HG03108 (cell line): ENCODE measurements at regions not wholly inside any gene's neighbourhood (a gene's known extent, or its start where the extent isn't known, plus 50 kb on each side); places are given as distances from the start of the nearest gene placed in this dataset.

ENCODE experiments used
- ATAC-seq: cut with Tn5 transposase; IDR thresholded peaks from one replicate; pipeline ENCODE4 v1.9.1; 2021; ENCODE audit warnings: moderate library complexity; ENCODE audit not compliant: unreplicated experiment

GRCh38 chr18:64271975-64272659 is 123.2 kb upstream of the LINC00305 start:
- ATAC-seq: no peak

DNA sequence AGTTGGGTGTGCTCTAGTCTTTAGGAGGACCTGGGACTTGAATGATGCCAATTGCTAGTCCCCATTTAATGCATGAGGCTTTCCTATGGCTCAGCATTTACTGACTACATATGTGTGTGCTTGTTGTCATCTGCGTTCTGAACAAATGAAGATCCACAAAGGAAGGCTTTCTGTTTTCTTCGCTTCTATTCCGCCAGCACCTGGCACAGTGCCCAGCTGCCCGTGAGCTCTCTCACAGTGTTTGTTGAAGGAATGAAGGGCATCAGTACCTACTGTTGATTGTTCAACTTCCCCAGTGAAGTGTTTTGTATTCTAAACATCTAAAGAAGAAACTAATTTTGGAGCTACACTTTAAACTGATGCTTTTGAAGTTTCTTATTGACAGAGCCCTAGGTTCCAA is 122.4 kb upstream of the LINC00305 start:
- ATAC-seq: no peak

DNA sequence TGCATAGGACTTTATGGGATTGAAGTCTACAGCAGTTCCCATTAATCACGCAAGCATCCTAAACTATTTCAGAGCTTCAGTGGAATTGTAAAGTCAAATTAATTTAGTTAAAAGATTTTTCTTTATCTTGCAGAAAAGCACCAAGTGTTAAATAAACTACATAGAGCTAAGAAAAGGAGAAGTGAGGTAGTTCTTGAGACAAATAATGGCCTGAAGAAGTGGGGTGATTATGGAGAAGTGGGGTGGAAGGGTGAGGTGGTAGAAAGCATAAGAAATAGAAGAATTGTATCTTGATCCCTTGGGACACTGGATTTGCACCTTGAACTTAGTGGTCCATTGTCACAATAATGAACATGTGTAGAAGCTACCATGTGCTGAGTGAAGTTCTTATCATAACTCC is 121.7 kb upstream of the LINC00305 start:
- no peak for ATAC-seq

DNA sequence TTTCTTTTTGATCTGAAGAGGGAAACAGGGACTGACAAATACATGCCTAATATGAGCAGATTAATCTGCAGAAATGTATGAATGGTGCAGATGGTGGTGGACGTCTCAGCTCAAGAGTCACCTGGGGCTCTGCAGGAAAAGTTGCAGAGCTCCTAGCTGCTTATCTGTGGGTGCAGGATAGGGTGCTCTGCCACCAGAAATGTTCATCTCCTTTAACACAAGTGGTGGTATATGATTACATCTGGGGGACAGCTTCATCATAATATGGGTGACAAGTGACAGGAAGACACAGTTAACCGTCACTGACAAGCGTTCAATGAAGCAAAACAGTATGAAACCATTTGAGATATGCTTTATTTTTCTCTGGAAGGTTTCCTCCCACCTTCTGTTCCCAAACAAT is 121.2 kb upstream of the LINC00305 start:
- ATAC-seq: no peak

- no peak for ATAC-seq
Observed at GRCh38 chr18:64264171-64264570, 115.3 kb upstream of the LINC00305 start.

- ATAC-seq: no peak
Observed at GRCh38 chr18:64260810-64261209, 111.9 kb upstream of the LINC00305 start.

DNA sequence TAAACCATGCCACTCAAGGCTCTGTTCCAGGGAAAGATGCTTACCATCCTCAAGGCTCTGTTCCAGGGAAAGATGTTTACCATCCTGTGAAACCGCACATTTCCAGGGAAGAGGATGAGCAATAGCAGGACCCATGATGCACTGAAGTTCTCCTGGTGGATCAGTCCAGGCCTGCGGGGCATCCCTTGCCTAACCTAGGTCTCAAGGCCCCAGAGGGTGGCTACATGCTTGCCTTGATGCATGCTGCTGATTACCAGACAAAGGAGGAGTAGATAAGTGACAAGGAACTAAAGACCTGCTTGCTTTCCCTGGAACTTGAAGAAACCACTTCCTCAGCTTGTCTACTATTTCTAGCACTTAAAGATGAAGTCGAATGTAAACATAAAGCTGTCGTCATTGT is 111.0 kb upstream of the LINC00305 start:
- no peak for ATAC-seq

DNA sequence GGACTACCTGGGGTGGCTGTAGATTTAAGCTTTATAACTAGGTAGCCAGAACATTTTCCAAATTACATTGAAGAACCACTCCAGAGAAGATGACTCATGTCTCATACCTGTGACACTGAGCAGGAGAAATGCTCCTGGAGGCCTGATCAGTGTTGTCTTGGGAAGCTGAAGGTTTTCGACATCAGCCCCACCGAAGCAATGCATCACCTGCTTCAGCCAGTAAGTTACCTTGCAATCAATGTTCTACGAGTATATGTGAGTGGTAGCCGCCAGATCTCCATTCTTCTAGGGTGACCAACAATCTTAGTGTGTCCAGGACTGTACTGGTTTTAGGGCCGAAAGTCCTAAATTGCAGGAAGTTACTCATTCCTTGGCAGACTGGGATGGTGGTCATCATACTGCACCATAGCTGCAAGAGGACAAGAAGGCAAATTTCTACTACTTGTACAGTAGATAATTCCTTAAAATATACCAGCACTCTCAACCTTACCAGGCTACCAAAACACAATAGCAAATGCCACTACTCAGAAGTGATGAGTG is 109.3 kb upstream of the LINC00305 start:
- no peak for ATAC-seq

GRCh38 chr18:64254399-64255093 is 105.7 kb upstream of the LINC00305 start:
- no peak for ATAC-seq

DNA sequence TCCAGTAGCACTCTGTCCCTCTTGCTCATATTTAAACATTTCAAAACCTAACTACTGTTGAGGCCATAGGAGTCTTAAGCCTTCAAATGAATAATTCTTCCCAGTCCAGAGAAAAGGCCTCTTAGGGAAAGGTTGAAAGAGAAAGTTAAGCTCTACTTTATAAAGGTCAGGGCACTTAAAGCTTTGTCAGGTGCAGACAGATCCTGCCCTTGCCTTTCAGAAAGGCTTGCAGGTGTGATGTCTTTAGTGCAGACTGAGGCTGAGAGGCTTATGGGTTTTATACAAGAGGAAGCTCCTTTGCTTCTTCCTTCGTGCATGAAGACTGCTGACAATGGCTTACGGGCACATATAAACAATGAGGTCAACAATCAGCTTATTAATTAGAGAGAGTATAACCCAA is 105.0 kb upstream of the LINC00305 start:
- ATAC-seq: no peak

DNA sequence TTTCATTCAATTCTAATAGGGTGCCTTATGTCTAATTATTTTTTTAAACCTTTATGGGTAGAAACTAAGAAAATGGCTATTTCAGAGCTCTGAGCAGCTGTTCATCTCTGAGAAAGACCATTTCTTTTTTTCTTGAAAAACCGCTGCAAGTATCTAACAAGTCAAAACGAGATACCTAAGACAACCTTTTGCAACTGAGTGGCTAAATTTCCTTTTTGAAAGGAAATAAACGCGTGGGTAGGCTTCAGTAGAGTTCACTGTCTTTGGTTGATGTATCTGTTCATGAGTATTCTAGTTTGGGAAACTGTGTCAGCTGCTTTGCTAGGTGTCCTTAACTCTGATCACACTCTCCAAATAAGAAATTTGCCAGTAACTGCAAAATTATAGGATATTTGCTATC is 104.3 kb upstream of the LINC00305 start:
- ATAC-seq: no peak

DNA sequence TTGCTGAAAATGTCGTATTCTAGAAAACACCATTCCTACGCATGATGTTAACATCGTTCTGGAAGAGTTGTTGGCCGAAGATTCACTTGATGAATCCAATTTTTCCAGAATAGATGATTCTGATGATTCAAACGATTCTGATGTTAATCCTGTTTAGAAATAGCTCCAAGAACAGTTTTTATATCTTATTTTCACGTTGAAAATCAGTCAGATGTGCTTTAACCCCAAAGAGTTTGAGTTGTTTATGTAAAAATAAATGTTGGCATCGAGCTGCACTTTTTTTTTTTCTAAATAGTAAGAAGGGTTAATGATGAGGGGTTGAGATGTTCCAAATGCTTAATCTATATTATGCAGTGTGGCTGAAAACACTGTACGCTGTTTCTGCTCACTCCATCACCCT is 99.9 kb upstream of the LINC00305 start:
- ATAC-seq: no peak

DNA sequence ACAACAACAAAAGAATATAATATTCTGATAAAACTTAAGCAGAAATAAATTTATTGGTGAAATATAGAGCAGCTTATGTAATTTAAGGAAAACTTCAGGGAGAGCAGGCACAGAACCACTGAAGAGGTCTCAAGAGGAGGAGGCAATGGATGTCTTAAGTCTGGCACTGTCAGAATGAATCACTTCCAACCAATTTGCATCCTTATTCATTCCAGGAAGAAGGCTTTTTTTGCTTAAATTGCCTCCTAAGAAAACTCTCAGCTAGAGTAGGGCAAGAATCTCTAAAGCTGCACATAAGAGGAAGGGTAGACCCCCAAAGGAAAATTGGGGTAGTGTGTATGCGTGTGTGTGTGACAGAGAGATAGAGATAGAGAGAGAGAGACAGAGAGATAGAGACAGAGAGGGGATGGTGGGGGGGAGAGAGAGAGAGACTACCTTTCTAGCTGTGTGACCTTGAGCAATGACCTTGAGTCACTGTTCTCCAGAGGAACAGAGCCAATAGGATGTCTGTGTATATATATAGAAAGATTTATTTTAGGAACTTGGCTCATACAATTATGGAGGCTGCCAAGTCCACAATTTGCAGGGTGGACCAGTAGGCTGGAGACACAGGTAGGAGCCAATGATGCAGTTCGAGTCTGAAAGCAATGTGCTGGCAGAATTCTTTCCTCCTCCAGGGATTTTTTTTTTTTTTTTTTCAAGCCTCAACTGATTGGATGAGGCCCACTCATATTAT is 96.4 kb upstream of the LINC00305 start:
- no peak for ATAC-seq

- ATAC-seq: no peak
Observed at GRCh38 chr18:64244571-64244970, 95.7 kb upstream of the LINC00305 start.

DNA sequence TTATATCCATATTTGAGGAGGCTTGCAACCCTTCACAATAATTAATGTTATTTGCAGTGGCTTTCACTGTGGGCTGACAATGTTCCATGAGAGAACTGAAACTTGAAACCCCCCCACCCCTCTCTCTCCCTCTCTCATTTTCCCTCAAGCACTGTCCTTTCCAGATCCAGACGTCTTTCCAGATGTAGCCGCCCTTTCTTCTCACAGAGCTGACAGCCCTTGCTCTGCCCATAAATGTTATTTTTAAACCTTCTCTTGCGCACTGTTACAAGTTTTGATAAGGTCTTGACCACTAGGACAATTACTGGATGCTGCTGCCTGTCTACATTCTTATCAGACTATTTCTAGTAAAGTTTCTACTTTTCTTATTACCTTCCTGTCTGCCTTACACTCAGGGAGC is 91.4 kb upstream of the LINC00305 start:
- no peak for ATAC-seq

DNA sequence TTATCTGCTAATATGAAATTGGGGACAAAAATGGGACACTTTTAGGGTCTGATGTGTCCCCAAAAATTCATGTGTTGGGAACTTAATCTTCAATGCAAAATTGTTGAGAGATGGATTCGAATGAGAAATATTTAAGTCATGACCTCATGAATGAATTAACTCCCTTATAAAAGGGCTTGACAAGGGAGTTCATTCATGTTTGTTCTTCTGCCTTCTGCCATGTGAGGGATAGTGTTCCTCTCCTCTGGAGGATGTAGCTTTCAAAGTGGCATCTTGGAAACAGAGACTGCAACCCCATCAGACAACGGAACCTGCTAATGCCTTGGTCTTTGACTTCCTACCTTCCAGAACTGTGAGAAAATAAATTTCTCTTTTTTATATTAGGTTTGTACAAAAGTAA is 89.2 kb upstream of the LINC00305 start:
- ATAC-seq: no peak

DNA sequence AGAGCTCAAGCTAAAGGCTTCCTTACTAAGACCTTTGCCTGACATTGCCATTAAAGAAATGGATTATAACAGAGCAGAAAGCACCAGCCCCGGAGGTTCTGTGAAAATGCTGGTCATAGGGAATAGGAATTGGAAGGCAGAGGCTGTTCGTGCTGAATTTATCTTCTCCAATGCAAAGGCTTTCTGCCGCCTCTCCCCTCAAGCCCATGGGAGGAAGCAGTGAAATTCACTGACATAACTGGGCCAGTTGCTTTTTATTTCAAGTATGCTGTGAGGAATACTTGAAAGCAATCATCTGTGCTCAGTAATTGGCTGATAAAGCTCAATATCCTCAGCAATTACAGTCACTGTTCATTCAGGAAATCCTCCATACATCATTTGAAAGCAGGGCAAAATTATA is 85.4 kb upstream of the LINC00305 start:
- no peak for ATAC-seq

- no peak for ATAC-seq
Observed at GRCh38 chr18:64233851-64234250, 85.0 kb upstream of the LINC00305 start.

GRCh38 chr18:64220941-64221340 is 72.1 kb upstream of the LINC00305 start:
- no peak for ATAC-seq

- ATAC-seq: no peak
Observed at GRCh38 chr18:64219517-64219916, 70.6 kb upstream of the LINC00305 start.

GRCh38 chr18:64210401-64210949 is 61.6 kb upstream of the LINC00305 start:
- no peak for ATAC-seq

DNA sequence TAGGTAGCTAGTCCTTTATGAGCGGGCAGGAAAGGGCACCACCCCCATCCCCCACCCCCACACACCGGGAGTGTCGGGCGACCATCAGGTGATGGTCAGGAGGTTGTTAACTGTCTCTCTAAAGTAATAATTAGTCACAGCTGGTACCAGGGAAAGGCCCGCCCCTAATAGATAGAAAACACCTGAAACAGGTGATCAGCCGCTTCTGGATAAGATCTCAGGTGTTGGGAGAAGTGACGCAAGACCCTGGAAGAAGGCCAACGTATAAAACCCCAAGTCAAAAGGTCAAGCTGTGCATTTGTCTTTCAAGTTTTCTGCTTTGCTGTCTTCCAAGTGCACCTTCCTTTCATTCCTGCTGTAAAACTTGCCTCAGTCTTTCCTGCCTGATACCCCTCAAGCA is 59.6 kb upstream of the LINC00305 start:
- ATAC-seq: no peak
